COLO829 (cell line): ENCODE measurements at regions not wholly inside any gene's neighbourhood (a gene's known extent, or its start where the extent isn't known, plus 50 kb on each side); places are given as distances from the start of the nearest gene placed in this dataset.
"Not testable (repeated sequence)": the region's sequence is repeated elsewhere in the genome, so short reads cannot be mapped to it uniquely, and the experiment has no call there.

Source experiments
- DNase-seq: peaks from one replicate; pipeline ENCODE4 v3.0.0; 2012; ENCODE audit warnings: low spot score

DNA sequence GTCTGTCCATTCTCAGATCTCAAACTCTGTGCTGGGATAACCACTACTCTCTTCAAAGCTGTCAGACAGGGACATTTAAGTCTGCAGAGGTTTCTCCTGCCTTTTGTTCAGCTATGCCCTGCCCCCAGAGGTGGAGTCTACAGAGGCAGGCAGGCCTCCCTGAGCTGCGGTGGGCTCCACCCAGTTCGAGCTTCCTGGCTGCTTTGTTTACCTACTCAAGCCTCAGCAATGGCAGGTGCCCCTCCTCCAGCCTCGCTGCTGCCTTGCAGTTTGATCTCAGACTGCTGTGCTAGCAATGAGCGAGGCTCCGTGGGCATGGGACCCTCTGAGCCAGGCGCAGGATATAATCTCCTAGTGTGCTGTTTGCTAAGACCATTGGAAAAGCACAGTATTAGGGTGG lies 53.1 kb upstream of the HUNK start:
- not testable (repeated sequence) for DNase-seq

DNA sequence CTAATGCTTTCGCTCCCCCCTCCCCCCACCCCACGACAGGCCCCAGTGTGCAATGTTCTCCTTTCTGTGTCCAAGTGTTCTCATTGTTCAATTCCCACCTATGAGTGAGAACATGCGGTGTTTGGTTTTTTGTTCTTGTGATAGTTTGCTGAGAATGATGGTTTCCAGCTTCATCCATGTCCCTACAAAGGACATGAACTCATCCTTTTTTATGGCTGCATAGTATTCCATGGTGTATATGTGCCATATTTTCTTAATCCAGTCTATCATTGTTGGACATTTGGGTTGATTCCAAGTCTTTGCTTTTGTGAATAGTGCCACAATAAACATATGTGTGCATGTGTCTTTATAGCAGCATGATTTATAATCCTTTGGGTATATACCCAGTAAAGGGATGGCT lies 58.5 kb upstream of the HUNK start:
- not testable (repeated sequence) for DNase-seq

DNA sequence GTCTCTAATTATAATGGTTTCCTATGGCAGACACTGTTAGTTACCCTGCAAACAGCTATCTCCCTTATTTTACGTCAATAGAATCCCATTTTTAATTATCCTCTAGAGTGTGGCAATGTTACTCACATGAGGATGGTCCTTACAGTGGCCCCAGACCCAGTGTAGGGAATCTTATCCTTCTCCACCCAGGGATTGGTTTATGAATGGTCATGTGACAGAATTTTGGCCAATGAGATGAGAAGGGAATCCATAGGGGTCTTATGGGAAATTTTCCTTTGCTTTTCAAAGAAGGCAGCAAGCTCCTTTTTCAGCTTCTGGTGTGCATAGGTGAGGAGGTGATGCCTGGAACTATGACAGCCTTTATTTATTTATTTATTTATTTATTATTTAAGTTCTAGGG lies 59.0 kb upstream of the HUNK start:
- DNase-seq, result no peak

- DNase-seq, result no peak
These were observed 68.8 kb upstream of the HUNK start for GRCh38 chr21:31804008-31804394.

- no peak for DNase-seq
These were observed 69.5 kb upstream of the HUNK start for GRCh38 chr21:31803039-31804007.

GRCh38 chr21:31802331-31802730 lies 70.4 kb upstream of the SCAF4 start:
- DNase-seq, result no peak

- DNase-seq, result no peak
These were observed 69.8 kb upstream of the SCAF4 start for GRCh38 chr21:31801551-31802219.

GRCh38 chr21:31798842-31799704 lies 67.2 kb upstream of the SCAF4 start:
- DNase-seq, result peak; percentile 10

DNA sequence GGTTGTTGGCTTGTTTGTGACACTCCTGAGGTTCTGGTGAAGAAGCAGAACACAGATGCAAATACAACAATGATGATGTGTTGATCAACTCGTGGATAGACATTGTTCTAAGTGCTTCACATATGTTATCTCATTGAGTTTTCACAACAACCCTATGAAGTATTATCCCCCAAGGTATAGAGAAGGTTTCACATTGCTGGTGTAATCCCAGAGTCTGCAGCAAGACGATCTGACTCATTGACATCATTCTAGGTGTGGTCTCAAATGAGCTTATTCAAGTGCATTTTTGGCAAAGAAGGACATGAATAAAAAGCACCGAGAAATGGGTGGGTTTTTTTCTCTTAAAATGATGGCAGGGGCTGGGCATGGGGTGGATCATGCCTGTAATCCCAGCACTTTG lies 64.1 kb upstream of the SCAF4 start:
- DNase-seq, result no peak

DNA sequence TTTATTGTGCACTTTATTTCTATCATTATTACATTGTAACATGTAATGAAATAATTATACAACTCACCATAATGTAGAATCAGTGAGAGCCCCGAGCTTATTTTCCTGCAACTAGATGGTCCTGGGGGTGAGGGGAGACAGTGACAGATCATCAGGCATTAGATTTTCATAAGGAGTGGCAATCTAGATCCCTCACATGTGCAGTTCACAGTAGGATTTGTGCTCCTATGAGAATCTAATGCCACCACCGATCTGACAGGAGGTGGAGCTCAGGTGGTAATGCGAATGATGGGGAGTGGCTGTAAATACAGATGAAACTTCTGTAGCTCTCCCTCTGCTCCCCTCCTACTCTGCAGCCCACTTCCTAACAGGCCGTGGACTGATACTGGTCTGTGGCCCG lies 58.5 kb upstream of the SCAF4 start:
- not testable (repeated sequence) for DNase-seq

DNA sequence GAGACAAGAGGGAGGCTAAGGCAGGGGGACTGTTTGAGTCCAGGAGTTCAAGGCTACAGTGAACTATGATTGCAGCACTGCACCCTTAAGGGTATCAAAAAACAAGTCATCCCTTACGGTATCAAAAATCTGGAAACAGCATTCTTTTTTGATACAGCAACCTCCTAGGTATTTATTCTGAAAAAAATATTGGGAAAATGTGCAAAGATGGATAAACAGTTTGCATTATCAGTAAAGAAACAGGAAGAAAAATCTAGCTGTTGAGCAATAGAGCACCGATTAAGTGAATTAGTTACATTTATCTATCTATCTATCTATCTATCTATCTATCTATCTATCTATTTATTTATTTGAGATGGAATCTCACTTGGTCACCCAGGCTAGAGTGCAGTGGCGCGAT lies 56.7 kb upstream of the SCAF4 start:
- DNase-seq, result no peak

- not testable (repeated sequence) for DNase-seq
These were observed 55.8 kb upstream of the SCAF4 start for GRCh38 chr21:31787691-31788090.

DNA sequence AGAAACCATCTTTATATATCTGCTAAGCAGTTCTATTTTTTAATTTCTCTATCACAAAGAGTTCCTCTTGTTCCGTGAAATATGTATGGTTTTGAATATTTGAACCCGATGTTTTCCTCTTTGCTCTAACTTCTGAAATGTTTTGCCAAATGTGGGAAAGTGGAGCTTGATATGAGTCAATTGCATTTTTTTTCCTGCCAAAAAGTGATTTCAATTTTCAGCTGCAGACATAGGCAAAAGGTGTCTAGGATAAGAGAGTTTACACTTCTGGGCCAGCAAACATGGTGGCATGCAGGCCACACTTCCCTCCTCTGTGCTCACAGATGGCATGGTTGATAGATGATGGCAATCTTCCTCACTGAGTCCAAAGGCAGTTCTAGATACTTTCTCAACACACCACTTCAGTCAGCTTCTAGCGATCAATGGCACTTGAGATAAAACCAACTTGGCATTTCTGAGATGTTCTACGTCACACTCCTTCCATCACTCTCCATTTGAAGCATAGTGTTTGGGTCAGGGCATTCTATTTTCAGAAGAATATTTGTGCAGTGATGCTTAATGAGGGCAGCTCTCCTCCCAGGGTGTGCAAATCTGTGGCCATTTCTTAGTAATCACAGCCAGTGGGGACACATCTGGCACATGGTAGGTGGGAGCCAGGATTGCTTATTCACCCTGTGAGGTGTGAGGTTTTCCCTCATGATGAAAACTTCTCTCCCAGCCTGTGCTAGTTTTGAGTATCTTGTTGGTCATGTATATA lies 54.4 kb upstream of the SCAF4 start:
- no peak for DNase-seq

GRCh38 chr21:31785237-31786163 lies 53.6 kb upstream of the SCAF4 start:
- DNase-seq, result peak; percentile 34

DNA sequence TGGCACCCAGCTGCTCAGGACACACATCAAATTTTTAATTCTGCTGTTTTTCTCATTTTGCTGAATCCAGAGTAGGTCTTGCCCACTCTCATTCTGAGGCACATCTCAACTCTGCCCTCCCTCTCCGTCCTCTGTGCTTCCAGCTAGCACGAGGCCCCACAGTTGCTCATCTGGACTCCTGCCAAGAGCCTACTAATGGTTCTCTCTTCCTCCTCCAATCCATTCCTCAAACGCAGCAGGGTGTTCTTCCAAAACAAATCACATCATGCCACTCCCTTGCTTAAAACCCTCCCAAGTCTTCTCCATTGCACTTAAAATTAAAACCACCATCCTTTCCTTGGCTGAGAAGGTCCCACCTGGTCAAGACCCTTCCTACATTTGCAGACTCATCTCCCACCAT lies 49.8 kb upstream of the SCAF4 start:
- peak; percentile 13 for DNase-seq
